Right lobe of liver (tissue), 4 donors: ENCODE measurements at regions not wholly inside any gene's neighbourhood (a gene's known extent, or its start where the extent isn't known, plus 50 kb on each side); places are given as distances from the start of the nearest gene placed in this dataset.

Source experiments
- CTCF ChIP-seq, 4 donors: fragments of 200-600 bp in 3 of 4; fragments of 450-650 bp in 1 of 4; IDR thresholded peaks; one replicate each; pipeline versions ENCODE4 v1.5.1 to v1.8.0; 2016 to 2022; ENCODE audit warnings: antibody characterized with exemption in 4 of 4, mild to moderate bottlenecking in 2 of 4
- POLR2A ChIP-seq: fragments of 450-650 bp; IDR thresholded peaks from one replicate; pipeline ENCODE4 v1.6.1; 2017; ENCODE audit warnings: antibody characterized with exemption, mild to moderate bottlenecking
- donor health status: DM: no; HTN: no; CAD: no.
- donor health status: DM: no; HTN: no; CAD: no.
- donor health status: DM: no; HTN: yes; CAD: no.

- no peak for TF ChIP-seq CTCF (IDR thresholded peaks at IDR 0.05)
- TF ChIP-seq POLR2A: no peak
Measured at GRCh38 chr15:57896114-57896513, 169.4 kb downstream of the ALDH1A2 start.
